ENCODE measurements at regions not wholly inside any gene's neighbourhood (a gene's known extent, or its start where the extent isn't known, plus 50 kb on each side); places are given as distances from the start of the nearest gene placed in this dataset.

DNA sequence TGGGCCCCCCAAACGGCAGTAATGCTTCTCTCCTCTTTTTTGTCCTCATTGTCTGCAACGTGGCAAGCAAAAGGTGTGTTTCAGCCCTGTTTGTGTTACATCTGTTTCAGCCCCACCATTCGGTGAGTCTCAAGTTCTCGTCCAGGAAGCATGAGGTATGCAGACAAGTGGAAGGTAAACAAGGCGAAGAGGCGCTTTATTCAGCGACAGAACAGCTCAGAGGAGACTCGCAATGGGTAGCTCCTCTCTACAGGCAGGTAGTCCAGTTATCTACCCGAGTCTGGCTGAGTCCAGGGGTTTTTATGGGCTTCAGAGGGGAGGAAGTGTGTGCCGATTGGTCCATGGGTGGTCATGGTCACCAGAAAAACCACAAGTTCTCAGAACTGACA is 733.4 kb upstream of the CDH7 start:
- Histone ChIP-seq H3K9me3 (ENCODE audit: control insufficient read depth, low read depth, low read length) (no peaks in the 10 kb centered on the region), H3K56ac (ENCODE audit: insufficient read length, low read depth, low read length) (no peak overlapping the region), H2BK15ac (ENCODE audit: low read depth, low read length) (no peak overlapping the region), H3K18ac (ENCODE audit: insufficient read length, low read depth, low read length) (no peak overlapping the region), H3K9ac (ENCODE audit: extremely low read depth, insufficient read length, low read length) (no peak overlapping the region), H3K27me3 (ENCODE audit: insufficient read depth, low read length) (no peaks in the 10 kb centered on the region), H4K8ac (replicated peaks; ENCODE audit: insufficient read length, low read depth, low read length) (no peak overlapping the region), H2BK5ac (ENCODE audit: insufficient read length, low read length) (no peak overlapping the region), H3K4ac (ENCODE audit: low read depth, low read length) (no peak overlapping the region), H2BK12ac (ENCODE audit: insufficient read length, low read depth, low read length) (no peak overlapping the region), H3K23ac (ENCODE audit: insufficient read length, low read depth, low read length) (no peak overlapping the region), H3K14ac (ENCODE audit: insufficient read depth, low read length) (no peak overlapping the region), H2BK20ac (ENCODE audit: low read depth, low read length, poor library complexity, severe bottlenecking) (no peak overlapping the region), H4K20me1 (ENCODE audit: control insufficient read depth, insufficient read depth, insufficient read length) (no peaks in the 10 kb centered on the region), H3K27ac (ENCODE audit: insufficient read length, low read depth, low read length) (no peak overlapping the region), H3K23me2 (ENCODE audit: insufficient read length, low read depth, low read length, poor library complexity, severe bottlenecking) (no peaks in the 10 kb centered on the region), H2AK5ac (ENCODE audit: insufficient read length, low read length) (no peak overlapping the region), H3K79me1 (ENCODE audit: insufficient read depth, low read depth, low read length, poor library complexity, severe bottlenecking) (no peaks in the 10 kb centered on the region), H3K79me2 (ENCODE audit: insufficient read depth, low read length) (no peaks in the 10 kb centered on the region), H3T11ph (ENCODE audit: low read length) (no peak overlapping the region), H2AFZ (ENCODE audit: low read length) (no peak overlapping the region), H3K4me1 (ENCODE audit: insufficient read depth, low read length) (no peaks in the 10 kb centered on the region), H2BK120ac (ENCODE audit: low read depth, low read length, poor library complexity, severe bottlenecking) (no peak overlapping the region), H4K5ac (ENCODE audit: insufficient read length, low read depth, low read length) (no peak overlapping the region), H3K4me2 (ENCODE audit: insufficient read depth, insufficient read length, low read length) (no peak overlapping the region), H4K91ac (ENCODE audit: insufficient read length, low read depth, low read length) (no peak overlapping the region)
- TF ChIP-seq, protein P1, sequence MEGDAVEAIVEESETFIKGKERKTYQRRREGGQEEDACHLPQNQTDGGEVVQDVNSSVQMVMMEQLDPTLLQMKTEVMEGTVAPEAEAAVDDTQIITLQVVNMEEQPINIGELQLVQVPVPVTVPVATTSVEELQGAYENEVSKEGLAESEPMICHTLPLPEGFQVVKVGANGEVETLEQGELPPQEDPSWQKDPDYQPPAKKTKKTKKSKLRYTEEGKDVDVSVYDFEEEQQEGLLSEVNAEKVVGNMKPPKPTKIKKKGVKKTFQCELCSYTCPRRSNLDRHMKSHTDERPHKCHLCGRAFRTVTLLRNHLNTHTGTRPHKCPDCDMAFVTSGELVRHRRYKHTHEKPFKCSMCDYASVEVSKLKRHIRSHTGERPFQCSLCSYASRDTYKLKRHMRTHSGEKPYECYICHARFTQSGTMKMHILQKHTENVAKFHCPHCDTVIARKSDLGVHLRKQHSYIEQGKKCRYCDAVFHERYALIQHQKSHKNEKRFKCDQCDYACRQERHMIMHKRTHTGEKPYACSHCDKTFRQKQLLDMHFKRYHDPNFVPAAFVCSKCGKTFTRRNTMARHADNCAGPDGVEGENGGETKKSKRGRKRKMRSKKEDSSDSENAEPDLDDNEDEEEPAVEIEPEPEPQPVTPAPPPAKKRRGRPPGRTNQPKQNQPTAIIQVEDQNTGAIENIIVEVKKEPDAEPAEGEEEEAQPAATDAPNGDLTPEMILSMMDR (conservative IDR thresholded peaks at IDR 0.05), result no peak
- H3K27ac Mint-ChIP-seq, result no peak overlapping the region
- no peak for DNase-seq
- no peaks in the 10 kb centered on the region for H3K9me3 Mint-ChIP-seq
- H3K4me1 Mint-ChIP-seq, result no peaks in the 10 kb centered on the region
- no peak overlapping the region for H3K4me3 Mint-ChIP-seq
- H3K27me3 Mint-ChIP-seq (ENCODE audit: low read depth), result no peaks in the 10 kb centered on the region
- no CpG with 5 or more reads among the region's 10 CpGs for WGBS (ENCODE audit: extremely low coverage, insufficient read length, low lambda C conversion rate)
- no peaks in the 10 kb centered on the region for H3K36me3 Mint-ChIP-seq (ENCODE audit: insufficient read depth in 1 of 3, low read depth in 3 of 3)
